Breast epithelium (tissue), 3 donors: ENCODE measurements at regions not wholly inside any gene's neighbourhood (a gene's known extent, or its start where the extent isn't known, plus 50 kb on each side); places are given as distances from the start of the nearest gene placed in this dataset.

Experiments used
- POLR2AphosphoS5 ChIP-seq, 3 donors: sonication (generic); formaldehyde crosslinking; IDR thresholded peaks; one replicate each; pipeline ENCODE4 v1.6.1; 2017; ENCODE audit warnings: antibody characterized with exemption in 3 of 3
- TF ChIP-seq, protein P1 (sequence below), 3 donors: fragments of 450-650 bp; IDR thresholded peaks; one replicate each; pipeline ENCODE4 v1.5.1; 2016 to 2017; ENCODE audit warnings: antibody characterized with exemption in 3 of 3, mild to moderate bottlenecking in 3 of 3, moderate library complexity in 3 of 3

DNA sequence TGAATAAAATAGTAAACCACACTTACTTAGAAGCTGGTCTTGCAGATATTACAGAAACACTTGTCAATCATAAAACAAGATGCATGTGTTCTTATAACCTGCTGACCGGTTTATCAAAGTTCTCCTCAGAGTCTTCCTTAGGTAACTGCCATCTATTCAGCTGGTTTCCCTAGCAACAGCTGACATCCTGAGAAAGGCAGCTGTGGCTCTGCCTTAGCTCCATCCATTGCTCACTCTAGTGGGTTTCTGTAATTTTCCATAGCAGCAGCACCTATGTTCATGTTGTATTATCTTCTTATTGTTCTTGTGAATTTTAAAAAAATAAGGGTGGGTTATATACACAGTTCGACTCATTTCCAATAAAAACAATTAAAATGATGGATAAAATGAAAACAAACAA lies 87.8 kb downstream of the RAP2A start:
- TF ChIP-seq, protein P1, sequence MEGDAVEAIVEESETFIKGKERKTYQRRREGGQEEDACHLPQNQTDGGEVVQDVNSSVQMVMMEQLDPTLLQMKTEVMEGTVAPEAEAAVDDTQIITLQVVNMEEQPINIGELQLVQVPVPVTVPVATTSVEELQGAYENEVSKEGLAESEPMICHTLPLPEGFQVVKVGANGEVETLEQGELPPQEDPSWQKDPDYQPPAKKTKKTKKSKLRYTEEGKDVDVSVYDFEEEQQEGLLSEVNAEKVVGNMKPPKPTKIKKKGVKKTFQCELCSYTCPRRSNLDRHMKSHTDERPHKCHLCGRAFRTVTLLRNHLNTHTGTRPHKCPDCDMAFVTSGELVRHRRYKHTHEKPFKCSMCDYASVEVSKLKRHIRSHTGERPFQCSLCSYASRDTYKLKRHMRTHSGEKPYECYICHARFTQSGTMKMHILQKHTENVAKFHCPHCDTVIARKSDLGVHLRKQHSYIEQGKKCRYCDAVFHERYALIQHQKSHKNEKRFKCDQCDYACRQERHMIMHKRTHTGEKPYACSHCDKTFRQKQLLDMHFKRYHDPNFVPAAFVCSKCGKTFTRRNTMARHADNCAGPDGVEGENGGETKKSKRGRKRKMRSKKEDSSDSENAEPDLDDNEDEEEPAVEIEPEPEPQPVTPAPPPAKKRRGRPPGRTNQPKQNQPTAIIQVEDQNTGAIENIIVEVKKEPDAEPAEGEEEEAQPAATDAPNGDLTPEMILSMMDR (IDR thresholded peaks at IDR 0.05): no peak
- no peak for TF ChIP-seq POLR2AphosphoS5 (IDR thresholded peaks at IDR 0.05)
